ENCODE measurements at regions not wholly inside any gene's neighbourhood (a gene's known extent, or its start where the extent isn't known, plus 50 kb on each side); places are given as distances from the start of the nearest gene placed in this dataset.

GRCh38 chr4:147285751-147286150 is 195.1 kb upstream of the EDNRA start:
- no peak overlapping the region for H2AFZ ChIP-seq (ENCODE audit: low read depth, low read length)
- no peak for TF ChIP-seq MCM7 (IDR thresholded peaks at IDR 0.05)
- TF ChIP-seq DNMT1 (IDR thresholded peaks at IDR 0.05): no peak
- TF ChIP-seq ZNF175 (CRISPR knock-in tag; IDR thresholded peaks at IDR 0.05; ENCODE audit: low read depth): no peak
- TF ChIP-seq KAT7 (CRISPR knock-in tag; IDR thresholded peaks at IDR 0.05; ENCODE audit: borderline replicate concordance): no peak
- TF ChIP-seq ASH1L (IDR thresholded peaks at IDR 0.05; ENCODE audit: borderline replicate concordance, low read depth, partially characterized antibody): no peak
- no peak for TF ChIP-seq SRSF9 (IDR thresholded peaks at IDR 0.05; ENCODE audit: borderline replicate concordance, low read depth, low read length)
- TF ChIP-seq ZNF316 (IDR thresholded peaks at IDR 0.05): no peak
- no peak for TF ChIP-seq CEBPB (tag; IDR thresholded peaks at IDR 0.05)
- H4K20me1 ChIP-seq (replicated peaks; ENCODE audit: control insufficient read depth, insufficient read depth, low read length): no peaks in the 10 kb centered on the region
- BruUV-seq (replicated peaks): no TSS peak
- WGBS (ENCODE audit: insufficient coverage, low coverage, missing lambda C conversion rate): 0% methylated on average over 4 of the region's 4 CpGs
- FAIRE-seq (no peak), ATAC-seq (no peak), DNase-seq (ENCODE audit: extremely low read depth in 1 of 4, low spot score in 3 of 4) (no peak)
- in situ Hi-C loops (cut with MboI): no loop called here
- CTCF ChIA-PET (ENCODE audit: low intra/inter-chr PET ratio): no interaction called here
- H3K36me3 ChIP-seq (ENCODE audit: control insufficient read depth, insufficient read depth, low read length): no peaks in the 10 kb centered on the region
- H3K79me2 ChIP-seq (ENCODE audit: control insufficient read depth, insufficient read depth, low read length): no peaks in the 10 kb centered on the region
- no peak overlapping the region for H3K27ac ChIP-seq (ENCODE audit: extremely low read depth, low read depth, low read length)
- H3K9ac ChIP-seq (ENCODE audit: insufficient read depth in 1 of 2, low read depth in 2 of 2, low read length in 2 of 2): no peak overlapping the region
- intact Hi-C loops (cut with micrococcal nuclease): no loop called here
- no peak overlapping the region for H3K4me3 ChIP-seq
- H3K4me2 ChIP-seq (ENCODE audit: insufficient read depth, low read length): no peak overlapping the region
- H3K9me1 ChIP-seq (ENCODE audit: control insufficient read depth, insufficient read depth, low read length): no peaks in the 10 kb centered on the region
- POLR2A ChIA-PET: no interaction called here
- H3K9me3 ChIP-seq (replicated peaks; ENCODE audit: control insufficient read depth, insufficient read depth, low read depth, low read length): no peaks in the 10 kb centered on the region
- no peaks in the 10 kb centered on the region for H3K27me3 ChIP-seq (ENCODE audit: control insufficient read depth in 2 of 2, insufficient read depth in 2 of 2, low read length in 2 of 2)
- H3K4me1 ChIP-seq (replicated peaks in 1 of 2; ENCODE audit: control insufficient read depth in 2 of 2, insufficient read depth in 2 of 2, low read length in 2 of 2): no peaks in the 10 kb centered on the region
